Amygdala (tissue), 56 donors: ENCODE measurements at regions not wholly inside any gene's neighbourhood (a gene's known extent, or its start where the extent isn't known, plus 50 kb on each side); places are given as distances from the start of the nearest gene placed in this dataset.

Source experiments
- DNase-seq, 56 donors: peaks; one replicate each; lab custom pipeline; 2025; lab: John Stamatoyannopoulos, UW

DNA sequence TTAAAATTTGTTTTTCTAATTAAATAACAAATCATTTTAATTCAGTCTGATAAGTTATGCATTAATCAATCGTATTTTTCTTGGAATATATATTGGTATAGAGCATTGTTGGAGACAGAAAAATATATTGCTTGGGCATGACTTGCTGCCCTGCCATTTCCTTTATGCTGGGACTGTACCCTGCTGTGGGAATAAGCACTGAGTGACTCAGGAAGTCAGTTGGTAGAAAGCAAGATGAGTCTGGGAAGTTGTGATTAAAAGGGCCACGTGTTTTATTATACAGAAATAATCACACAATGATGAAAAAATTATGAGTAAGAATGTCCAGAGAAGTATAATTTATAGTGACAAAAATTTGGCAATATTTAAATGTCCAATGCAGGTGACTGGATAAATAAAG, 139.5 kb downstream of the KIF18A start:
- DNase-seq, result no peak

DNA sequence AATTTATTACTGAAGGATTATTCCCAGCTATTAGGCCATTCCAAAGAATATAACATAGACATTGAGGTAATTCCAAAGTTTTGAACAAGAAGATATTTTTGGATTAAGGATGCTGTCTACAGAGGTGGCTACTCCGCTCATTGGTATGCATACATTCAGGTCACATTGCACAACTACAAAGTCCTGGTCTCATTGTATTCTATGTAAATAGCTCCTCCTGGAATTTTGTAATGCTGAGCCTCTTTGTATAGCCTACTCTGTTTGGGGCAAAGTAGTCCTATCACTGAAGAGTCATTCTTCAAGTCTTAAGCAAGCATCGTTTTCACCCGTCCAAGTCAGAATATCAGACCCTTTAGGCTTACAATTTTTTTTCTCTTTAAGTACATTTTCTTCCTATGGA, 142.4 kb downstream of the KIF18A start:
- DNase-seq, result no peak

DNA sequence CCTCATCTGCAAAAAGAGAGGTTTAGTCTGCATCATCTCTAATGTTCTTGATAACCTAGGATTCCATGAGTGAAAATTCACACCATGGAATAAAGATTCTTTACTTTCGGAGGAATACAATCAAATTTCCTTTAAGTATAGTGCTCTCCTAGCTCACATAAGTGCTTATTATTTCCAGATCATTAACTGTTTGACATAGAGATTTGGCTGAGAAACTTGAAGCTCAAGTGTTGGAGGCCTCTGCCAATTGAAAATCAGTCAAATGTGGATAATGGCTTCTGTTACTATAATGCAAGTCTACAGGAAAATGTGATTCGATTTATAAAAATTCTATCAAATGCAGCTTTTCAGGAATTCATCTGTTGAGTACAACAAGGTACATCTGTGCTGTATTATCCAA, 144.6 kb downstream of the KIF18A start:
- DNase-seq, result no peak

DNA sequence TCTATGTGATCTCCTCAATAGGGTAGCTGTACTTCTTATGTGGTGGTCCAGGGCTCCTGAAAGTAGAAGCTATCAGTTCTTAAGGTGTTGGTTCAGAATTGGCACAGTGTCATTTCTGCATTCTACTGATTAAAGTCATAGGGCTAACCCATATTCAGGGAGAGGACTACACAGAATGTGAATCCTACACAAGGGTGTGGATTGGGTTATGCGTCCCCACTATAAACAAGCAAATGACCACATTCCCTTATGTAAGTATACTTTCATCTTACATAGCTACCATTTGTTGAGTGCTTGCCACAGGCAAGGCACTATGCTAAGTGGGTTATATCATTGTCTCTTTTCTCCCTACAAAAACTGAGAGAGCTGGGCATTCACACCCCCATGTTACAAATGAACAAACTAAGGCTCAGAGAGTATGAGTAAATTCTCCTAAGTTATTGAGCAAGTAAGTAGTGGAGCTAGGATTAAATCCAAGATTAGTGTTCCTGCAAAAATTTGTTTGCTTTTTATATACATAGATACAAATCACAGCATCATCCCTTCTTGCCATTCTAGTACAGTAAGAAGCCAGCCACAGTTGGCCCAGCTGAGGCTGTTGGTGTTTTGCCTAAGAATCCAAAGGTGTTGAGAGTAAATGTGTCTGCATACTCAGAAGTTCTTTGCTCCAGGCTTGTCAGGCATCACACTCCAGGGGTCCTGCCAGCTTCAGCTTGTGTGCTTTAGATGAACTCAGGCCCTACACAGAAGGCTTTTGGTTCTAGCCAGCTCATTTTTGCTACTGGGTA, 157.8 kb downstream of the KIF18A start:
- DNase-seq, result no peak

DNA sequence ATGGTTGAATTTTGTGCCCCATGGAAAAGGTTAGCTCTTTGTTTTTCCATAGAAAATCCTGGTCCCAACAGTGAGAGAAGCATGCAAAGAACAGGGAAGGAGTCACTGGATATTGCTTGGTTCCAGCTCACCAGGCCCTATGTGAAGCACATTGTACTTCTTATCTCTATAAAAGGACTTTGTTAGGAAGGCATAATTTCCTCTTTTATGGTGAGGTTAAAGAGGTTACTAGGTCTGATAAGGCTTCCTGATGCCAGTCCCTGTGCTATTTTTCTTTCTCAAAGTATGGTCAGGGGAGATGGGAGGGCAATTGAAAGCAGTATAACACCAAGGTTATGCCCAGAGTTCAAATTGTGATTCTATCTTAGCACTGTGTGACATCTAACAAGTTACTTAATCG, 162.6 kb downstream of the KIF18A start:
- DNase-seq, result no peak

DNA sequence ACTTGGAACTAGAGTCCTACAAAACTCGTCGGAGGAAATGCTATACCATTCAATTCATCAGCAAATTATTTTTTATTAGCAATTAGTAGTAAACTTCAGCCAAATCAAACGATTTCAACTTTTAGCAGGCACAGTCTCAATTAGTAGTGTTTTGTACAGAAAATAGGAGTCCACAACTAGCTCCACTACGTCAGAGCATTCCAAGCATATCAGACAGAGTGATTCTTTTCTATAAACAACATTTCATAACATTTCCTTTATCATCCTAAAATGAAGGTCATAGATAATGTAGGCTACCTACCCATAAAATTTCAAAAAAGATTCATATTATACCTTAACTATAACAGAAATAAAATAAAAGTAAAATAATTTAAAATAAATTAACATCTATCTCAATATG, 169.9 kb downstream of the KIF18A start:
- no peak for DNase-seq

DNA sequence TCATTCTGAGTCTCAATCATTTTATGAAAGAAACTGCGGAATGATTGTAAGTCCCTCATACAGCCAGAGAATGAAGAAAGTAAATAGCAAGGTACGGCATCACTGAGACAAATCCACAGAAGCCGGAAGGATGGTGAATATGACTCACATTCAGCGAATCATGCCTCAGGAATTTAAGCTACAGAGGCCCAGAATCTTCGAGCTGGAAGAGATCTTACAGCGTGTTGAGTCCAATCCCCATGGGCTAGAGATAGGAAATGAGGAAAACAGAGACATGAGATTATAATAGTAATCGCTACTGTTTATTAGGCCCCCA, 173.2 kb downstream of the KIF18A start:
- DNase-seq, result no peak

DNA sequence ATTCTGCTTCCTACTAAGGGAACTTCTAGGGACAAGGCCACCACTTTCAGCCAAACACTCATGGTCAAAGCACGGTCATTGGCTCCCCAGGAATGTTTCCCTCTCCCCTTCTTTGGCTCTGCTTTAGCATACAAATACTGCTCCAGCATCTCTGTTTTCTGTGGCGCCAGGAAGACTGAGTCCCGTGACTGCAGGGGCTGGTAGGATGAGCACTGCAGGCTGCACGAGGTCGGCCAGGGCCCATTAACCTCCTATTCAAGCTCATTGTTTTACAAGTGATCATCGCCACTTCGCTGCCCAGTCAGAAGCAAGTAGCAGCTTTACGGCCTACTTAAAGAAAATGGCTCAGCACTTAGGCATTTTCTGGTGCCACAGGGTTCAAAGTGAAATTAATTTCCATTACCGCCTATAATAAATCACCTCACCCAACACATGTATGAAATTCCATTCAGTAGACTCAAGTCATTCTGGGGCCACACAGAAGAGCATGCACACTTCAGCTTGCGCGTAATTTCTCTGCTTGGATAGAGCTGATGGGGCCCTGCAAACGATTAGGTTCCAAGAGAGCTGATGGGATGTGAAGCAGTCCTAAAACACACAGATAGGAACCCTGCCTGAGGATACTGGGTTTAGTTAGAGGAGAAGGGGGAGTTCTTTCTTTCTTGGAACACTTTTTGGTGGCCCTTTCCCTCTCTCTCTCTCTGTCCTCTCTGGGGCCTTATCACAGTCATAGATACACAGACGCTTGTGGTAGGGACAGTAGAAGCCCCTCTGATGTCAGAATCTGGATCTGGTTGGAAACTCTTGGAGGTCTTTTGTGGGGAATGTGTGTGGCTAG, 173.7 kb downstream of the KIF18A start:
- no peak for DNase-seq

DNA sequence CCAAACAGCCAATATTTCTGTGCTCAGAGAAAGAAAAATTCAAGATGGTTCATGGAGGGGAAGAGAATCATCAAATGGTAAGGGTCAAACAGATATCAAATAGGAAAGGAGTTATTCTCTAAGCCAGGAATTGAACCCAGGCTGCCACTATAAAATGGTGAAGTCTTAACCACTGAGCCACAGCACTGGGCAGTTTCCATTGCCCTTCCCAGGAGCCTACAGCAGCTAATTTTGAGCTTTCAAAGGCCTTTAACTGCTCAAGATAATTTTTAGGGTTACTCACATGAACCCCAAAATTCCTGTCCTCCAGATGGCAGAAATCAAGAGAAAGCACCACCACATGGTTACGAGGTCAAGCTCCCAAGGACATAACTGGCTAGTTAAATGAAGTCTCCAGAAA, 176.2 kb downstream of the KIF18A start:
- DNase-seq, result no peak

DNA sequence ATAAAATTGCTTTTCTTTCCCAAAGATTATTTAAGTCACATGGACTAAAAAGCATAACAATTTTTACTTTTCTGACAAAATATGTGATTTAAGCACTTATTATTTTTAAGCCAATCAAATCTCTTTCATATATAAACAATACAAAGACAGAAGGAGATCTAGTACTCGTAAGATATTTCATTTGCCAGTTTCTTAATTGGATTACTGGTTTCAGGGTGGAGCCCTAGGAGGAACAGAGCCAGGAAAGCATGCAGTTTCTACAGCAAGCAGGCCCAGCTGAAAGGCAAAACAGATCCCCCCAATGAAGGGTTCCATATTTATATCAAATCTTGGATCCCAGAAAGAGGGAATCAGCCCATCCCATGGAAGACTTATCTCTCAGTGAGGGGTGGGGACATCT, 177.0 kb downstream of the KIF18A start:
- no peak for DNase-seq

DNA sequence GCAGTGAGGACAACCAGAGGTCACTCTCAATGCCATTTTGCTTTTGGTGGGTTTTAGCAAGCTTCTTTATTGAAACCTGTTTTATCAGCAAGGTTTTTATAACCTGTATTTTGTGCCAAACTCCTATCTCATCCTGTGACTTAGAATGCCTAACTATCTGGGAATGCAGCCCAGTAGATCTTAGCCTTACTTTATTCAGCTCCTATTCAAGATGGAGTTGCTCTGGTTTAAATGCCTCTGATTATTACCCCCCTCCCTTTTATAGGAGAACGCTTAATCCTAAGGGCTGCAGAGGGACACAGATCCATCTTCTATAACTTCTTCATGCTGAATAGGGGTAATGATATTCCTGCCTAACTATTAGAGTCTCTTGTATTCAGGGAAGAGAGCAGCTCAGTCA, 179.1 kb downstream of the KIF18A start:
- no peak for DNase-seq

DNA sequence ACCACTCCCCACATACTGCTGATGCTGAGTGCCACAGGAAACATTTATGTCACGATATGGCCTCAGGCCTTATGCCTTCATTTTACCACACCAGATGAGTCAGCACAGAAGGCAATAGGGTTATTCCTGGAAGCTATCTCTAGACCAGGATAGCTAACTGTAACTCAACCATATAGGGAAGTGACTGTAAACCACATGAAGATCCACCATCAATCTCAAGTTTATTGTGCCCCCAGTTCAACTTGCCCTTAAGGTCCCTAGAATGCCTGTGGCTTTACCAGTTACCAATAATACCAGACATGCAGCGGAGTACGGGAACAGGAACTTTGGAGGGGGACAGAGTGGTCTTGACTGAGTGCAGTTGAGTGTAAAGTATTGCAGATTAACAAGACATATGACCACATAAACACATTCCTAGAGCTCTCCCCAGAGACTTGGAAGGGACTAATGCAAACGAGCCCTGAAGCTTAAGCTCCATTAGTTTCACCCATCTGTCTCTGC, 180.9 kb downstream of the KIF18A start:
- DNase-seq, result no peak

DNA sequence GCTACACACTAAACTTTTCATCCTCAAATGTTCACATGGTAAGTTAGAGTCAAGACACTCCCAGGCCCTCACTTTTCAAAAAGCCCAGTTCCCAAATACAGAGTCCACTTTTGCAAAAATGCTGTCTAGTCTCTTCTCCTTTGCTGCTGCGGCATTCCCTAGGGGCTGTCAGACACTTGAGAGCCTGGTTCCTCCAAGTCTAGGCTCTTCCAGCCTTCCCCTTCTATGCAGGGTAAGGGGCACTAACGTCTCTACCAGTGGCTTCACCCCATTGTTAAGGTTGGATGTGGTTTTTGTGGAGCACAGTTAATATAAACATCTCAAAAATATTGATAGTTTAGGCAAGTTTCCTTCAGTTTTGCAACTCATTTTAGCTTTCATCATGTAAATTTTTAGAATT, 181.5 kb downstream of the KIF18A start:
- no peak for DNase-seq

DNA sequence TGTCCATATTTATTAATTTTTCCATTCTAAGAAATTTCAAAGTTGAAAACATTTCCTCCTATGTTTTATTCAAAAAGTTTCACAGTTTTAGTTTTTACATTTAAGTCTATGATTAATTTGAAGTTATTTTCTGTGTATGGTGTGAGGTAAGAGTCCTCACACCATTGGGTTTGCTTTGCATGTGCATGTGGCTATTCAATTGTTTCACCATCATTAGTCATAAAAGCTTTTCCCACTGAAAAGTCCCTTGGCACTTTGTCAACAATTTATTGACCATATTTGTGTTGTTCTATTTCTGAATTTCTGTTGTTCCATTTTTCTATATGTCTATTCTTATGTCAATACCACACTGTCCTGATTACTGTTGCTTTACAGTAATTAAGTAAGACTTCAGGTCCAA, 186.5 kb downstream of the KIF18A start:
- DNase-seq, result no peak

DNA sequence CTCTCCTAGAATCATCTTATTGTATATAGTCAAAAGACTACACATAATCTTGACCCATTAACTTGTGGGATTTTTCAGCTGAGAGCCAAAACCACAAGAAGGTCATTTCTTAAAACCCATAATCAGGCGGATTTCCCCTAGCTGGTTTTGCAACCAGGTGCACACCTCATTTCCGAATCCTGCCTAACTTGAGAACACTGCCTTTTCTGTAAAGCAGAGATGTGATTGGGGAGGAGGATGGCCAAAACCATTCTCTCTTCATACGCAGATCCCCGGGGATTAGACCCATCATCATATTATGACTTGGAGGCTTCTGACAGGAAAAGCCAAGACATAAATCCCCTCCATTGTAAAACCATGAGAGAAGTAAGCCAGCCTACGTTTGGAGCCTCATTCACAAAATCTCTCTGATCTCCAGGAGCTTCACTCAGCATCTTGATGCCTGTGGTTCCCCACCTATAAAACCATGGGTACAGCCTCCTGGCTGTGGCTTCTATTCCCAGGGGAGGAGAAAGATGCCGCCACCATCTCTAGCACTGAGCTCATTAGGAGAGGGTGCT, 191.3 kb downstream of the KIF18A start:
- DNase-seq, result no peak

DNA sequence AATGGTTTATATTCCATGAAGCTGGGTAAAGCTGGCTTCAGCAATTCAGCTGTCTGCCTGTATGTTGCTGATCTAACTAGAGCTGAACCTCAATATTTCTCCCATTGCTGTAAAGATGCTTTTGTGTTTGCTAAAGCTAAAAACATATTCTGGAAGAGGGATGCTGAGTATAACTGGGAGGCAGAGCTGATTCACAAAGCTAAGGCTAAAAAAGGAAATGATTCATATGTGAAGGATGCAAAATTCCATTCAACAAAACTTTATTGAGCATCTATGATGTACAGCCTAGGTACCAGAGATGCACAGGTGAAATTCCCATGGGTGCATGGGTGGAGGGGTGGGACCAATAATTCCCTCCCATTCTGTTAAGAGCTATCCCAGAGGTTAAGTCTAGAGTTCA, 193.9 kb downstream of the KIF18A start:
- DNase-seq, result no peak

DNA sequence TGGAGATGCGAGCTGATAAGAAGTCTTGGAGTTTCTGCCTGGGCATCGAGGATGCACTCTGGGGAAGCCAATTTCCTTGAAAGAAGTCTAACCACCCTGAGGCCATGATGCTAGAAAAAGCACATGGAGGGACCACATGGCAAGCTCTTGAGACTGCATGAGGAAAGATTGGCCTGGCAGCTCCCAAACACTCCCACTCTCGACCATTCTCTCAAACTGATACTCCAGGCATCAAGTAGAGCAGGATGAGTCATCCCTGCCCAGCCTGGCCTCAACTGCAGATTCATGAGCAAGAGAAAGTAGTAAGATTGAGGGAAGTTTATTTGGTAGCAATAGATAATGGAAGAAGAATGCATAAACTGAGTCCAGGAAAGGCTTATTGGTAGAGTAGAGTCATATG, 194.3 kb downstream of the KIF18A start:
- DNase-seq, result peak in 2 of 56 donors; percentile 0

DNA sequence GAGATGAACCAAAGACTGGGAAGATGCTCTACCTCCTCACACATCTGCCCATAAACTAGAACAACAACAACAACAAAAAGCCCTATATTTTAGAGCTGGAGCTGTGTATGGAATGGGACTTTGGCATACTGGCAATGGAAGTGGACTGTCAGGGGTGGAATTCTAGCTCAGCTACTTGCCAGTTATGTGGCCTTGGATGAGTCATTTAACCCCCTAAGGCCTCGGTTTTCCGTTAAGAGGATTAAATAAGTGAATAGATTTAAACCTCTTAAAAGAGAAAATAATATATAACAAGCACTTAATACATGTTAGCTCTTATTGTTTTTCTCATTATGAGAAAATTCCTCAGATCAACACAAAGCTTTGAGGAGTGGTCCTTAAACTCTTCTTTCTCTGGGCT, 195.0 kb downstream of the KIF18A start:
- DNase-seq, result no peak

DNA sequence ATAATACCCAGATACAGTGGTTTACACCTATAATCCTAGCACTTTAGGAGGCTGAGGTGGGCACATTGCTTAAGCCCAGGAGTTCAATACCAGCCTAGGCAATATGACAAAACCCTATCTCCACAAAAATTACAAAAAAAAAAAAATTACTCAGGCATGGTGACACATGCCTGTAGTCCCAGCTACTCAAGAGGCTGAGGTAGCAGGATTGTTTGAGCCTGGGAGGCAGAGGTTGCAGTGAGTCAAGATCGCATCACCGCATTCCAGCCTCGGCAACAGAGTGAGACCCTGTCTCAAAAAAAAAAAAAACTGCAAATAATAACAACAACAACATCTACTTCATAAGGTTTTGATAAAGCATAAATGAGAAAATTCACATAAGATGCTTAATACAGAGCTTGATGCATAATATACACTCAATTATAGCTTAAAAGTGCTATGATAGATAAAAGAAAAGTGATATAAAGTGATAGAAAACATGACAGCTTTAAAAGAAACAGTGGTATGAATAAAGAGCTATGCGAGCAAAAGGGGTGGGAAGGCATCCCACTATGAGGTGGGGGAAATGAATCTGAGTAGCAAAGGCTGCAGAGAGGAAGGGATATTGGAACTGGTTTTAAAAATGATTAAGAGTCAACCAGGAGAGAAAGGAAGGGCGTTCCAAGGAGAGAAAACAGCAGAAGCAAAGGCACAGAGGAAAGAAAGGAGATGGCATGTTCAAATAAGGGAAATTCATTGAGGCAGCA, 197.6 kb downstream of the KIF18A start:
- DNase-seq, result no peak

DNA sequence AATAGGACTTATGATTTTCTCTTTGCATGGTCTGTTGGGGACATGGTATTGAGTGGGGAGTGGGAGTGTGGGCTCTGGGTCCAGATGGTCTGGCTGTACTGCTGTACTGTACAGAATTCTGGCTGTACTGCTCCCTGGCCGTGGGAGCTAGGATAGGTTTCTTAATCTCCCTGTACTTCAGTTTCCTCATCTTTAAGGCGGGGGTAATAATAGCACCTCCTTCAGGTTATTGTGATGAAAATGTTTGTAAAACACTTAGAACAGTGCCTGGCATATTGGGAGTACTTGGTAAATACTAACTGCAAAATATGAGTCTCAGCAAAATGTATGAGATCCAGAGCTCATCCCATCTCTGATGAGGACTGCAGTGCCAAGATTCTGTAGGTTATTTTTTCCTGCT, 198.6 kb downstream of the KIF18A start:
- no peak for DNase-seq

DNA sequence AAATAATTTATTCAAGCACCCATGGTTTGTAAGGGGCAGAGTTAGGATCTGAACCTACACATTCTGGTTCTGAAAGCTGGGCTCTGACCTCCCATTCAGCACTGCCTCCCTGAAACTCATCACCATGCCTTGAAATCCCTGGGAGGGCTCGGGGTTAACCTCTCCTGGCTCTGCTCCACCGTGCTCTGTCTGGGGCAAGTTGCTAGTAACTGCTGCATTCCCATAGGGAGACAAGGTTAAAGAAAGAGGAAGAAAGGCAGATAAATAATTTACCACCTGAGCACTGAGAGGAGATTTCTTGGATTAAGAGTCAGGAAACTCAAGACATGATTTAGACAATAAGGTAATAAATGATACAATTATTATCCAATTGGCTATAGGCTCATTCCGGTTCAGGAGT, 199.3 kb downstream of the KIF18A start:
- DNase-seq, result no peak
